ENCODE measurements at regions not wholly inside any gene's neighbourhood (a gene's known extent, or its start where the extent isn't known, plus 50 kb on each side); places are given as distances from the start of the nearest gene placed in this dataset.

DNA sequence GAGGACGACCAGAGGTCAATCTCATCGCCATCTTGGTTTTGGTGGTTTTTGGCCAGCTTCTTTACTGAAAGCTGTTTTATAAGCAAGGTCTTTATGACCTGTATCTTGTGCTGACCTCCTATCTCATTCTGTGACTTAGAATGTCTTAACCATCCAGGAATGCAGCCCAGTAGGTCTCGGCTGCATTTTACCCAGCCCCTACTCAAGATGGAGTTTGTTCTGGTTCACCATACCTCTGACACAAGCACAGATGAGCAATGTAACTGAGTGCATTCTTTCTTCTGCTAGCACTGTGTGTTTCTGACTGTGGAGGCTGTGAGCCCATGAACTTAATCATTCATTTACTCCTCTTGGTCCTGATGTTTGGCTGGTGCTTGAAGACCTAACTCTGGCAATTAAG, 794.5 kb upstream of the CELF2 start:
- TF ChIP-seq EZH2phosphoT487 (IDR thresholded peaks at IDR 0.05; ENCODE audit: insufficient read depth, low read depth) (no peak), EZH2 (IDR thresholded peaks at IDR 0.05; ENCODE audit: insufficient read depth, poor library complexity, severe bottlenecking) (no peak)
